ENCODE measurements at regions not wholly inside any gene's neighbourhood (a gene's known extent, or its start where the extent isn't known, plus 50 kb on each side); places are given as distances from the start of the nearest gene placed in this dataset.

DNA sequence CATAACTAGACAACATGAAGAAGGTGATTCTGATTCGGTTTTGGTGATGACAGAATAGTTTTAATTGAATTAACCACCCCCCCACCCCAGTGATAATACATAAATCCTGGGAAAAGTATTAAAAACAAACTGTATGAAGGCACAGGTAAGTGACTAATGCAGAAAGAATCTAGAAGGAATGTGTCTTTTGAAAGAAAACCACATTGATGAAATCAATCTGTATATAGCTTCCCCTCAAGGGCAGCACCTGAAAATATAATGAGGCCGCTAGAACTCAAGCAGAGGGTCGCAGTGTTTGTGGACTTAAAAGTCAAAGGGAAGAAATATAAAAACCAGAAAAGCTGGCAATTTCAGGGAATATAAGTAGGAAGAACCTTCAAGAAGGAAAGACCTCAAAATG is 580.5 kb upstream of the CHORDC1 start:
- TF ChIP-seq, protein P1, sequence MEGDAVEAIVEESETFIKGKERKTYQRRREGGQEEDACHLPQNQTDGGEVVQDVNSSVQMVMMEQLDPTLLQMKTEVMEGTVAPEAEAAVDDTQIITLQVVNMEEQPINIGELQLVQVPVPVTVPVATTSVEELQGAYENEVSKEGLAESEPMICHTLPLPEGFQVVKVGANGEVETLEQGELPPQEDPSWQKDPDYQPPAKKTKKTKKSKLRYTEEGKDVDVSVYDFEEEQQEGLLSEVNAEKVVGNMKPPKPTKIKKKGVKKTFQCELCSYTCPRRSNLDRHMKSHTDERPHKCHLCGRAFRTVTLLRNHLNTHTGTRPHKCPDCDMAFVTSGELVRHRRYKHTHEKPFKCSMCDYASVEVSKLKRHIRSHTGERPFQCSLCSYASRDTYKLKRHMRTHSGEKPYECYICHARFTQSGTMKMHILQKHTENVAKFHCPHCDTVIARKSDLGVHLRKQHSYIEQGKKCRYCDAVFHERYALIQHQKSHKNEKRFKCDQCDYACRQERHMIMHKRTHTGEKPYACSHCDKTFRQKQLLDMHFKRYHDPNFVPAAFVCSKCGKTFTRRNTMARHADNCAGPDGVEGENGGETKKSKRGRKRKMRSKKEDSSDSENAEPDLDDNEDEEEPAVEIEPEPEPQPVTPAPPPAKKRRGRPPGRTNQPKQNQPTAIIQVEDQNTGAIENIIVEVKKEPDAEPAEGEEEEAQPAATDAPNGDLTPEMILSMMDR (conservative IDR thresholded peaks at IDR 0.05; ENCODE audit: low read depth, low read length), result no peak
- TF ChIP-seq EZH2 (IDR thresholded peaks at IDR 0.05; ENCODE audit: borderline replicate concordance, low read depth, low read length, poor library complexity, severe bottlenecking), result no peak
